ENCODE measurements at regions not wholly inside any gene's neighbourhood (a gene's known extent, or its start where the extent isn't known, plus 50 kb on each side); places are given as distances from the start of the nearest gene placed in this dataset.

DNA sequence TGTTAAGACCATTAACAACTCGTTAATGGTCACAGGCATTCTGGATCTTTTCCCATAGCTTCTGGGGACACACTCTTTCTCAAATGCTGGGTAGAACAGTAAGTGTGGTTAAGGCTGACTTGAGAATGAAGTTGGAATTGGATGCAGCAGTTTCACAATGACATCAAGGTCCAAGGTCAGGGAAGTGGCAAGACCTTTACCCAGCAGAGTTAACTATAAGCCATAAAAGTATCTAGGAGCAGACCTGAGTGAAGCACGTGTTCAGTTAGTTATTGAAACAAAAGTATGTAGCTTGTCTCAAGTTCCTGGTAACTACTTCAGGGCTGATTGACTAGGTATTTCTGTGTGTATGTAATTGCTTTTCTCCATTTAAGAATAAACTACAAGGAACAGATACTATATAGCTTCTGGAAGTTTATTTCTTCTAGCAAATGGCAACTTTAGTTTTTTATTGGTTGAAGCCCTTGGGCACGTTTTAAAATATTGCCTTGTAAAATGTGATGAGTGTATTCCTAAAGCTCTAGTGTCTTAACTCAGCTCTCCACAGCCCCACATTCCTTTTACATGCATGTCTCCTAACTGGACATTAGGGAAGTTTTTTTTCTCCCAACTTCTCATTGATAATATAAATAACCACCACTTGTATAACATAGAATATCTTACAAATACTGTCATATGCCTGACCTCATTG, 479.0 kb upstream of the CITED2 start:
- Histone ChIP-seq H3K36me3 (ENCODE audit: insufficient read depth, low read length) (no peaks in the 10 kb centered on the region), H3K9me3 (replicated peaks; ENCODE audit: low read length) (no peaks in the 10 kb centered on the region), H3K4me1 (ENCODE audit: control insufficient read depth, insufficient read depth, low read length) (peaks cover 32% of the 10 kb centered on the region), H3K27me3 (ENCODE audit: control insufficient read depth, insufficient read depth, low read length) (no peaks in the 10 kb centered on the region), H3K4me3 (ENCODE audit: low read length) (no peak overlapping the region), H3K4me2 (ENCODE audit: low read length) (no peak overlapping the region), H3K9ac (ENCODE audit: low read depth, low read length) (peak overlapping the region; percentile 20)

DNA sequence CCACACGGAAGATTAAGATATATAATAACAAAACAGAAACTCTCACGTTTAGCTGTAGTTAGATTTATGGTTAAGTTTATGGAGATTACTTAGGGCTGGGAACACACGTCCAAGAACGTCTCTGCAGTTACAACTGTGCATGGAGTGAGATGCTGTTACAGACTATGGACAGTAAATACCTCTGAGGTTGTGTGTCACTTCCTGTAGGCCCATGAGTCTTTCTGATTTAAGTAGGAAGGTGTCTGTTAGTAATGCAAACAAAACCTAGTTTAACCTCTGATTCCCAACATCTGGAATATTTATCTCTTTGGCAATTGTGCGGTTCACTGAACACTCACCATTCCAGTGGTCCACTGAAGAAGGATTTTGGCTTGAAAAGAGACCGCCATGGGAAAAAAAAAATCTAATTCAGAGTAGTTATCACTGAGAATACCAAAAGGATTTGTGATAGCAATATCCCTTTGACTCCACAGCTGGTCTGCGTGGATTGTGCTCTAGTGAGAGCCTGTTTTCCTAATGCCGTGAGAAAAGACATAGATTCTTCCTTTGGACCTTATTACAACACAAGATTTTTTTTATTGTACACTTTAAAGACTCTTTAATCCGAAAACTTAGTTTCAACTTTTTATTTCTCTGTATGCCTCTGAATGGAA, 478.2 kb upstream of the CITED2 start:
- peak overlapping the region; percentile 38 for H3K9ac ChIP-seq (ENCODE audit: low read depth, low read length)
- H3K9me3 ChIP-seq (replicated peaks; ENCODE audit: low read length) = no peaks in the 10 kb centered on the region
- H3K36me3 ChIP-seq (ENCODE audit: insufficient read depth, low read length) = no peaks in the 10 kb centered on the region
- peaks cover 32% of the 10 kb centered on the region for H3K4me1 ChIP-seq (ENCODE audit: control insufficient read depth, insufficient read depth, low read length)
- peak overlapping the region; percentile 22 for H3K4me2 ChIP-seq (ENCODE audit: low read length)
- no peak overlapping the region for H3K4me3 ChIP-seq (ENCODE audit: low read length)
- no peaks in the 10 kb centered on the region for H3K27me3 ChIP-seq (ENCODE audit: control insufficient read depth, insufficient read depth, low read length)

- peak overlapping the region; percentile 22 for H3K4me2 ChIP-seq (ENCODE audit: low read length)
- H3K4me3 ChIP-seq (ENCODE audit: low read length) = no peak overlapping the region
- H3K9me3 ChIP-seq (replicated peaks; ENCODE audit: low read length) = no peaks in the 10 kb centered on the region
- peaks cover 32% of the 10 kb centered on the region for H3K4me1 ChIP-seq (ENCODE audit: control insufficient read depth, insufficient read depth, low read length)
- H3K27me3 ChIP-seq (ENCODE audit: control insufficient read depth, insufficient read depth, low read length) = no peaks in the 10 kb centered on the region
- no peaks in the 10 kb centered on the region for H3K36me3 ChIP-seq (ENCODE audit: insufficient read depth, low read length)
- H3K9ac ChIP-seq (ENCODE audit: low read depth, low read length) = peak overlapping the region; percentile 38
These were observed 477.6 kb upstream of the CITED2 start for GRCh38 chr6:139852067-139852466.

DNA sequence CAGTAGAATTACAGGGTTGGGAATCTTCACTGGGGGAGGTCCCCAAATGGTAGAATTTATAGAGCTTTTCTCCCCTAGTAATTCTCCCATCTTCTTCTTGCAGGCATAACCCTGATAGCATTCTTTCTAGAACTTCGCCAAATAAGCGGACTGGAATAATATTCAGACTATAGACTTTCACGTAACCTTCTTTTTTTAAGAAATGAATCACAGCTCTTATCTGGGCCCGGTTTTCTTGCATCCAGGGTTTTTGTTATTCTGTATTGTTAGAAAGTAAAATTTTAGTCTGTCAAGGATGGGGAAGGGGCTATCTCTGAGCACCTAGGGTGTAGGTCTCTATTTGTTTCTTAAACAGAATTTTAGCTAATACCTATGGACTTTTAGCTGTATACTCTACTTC, 476.8 kb upstream of the CITED2 start:
- no peaks in the 10 kb centered on the region for H3K9me3 ChIP-seq (replicated peaks; ENCODE audit: low read length)
- peaks cover 30% of the 10 kb centered on the region for H3K4me1 ChIP-seq (ENCODE audit: control insufficient read depth, insufficient read depth, low read length)
- H3K36me3 ChIP-seq (ENCODE audit: insufficient read depth, low read length) = no peaks in the 10 kb centered on the region
- H3K4me3 ChIP-seq (ENCODE audit: low read length) = no peak overlapping the region
- no peak overlapping the region for H3K9ac ChIP-seq (ENCODE audit: low read depth, low read length)
- no peak overlapping the region for H3K4me2 ChIP-seq (ENCODE audit: low read length)
- no peaks in the 10 kb centered on the region for H3K27me3 ChIP-seq (ENCODE audit: control insufficient read depth, insufficient read depth, low read length)

DNA sequence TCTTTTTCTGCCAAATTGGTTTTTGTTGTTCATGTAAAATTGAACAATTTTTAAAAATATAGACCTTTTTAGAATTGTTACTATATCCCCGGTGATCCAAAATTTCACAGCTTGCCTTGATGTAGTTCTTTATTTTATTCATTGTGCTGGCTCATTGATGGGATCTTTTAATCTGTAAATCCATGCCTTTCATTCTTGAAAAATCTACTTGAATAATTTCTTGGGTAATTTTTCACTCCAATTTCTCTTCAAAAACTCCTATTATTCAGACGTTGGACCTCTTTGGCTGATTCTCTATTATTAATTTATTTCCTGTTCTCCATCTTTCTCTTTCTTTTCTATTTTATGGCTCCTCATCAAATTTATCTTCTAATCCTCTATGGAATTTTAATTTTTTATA, 476.1 kb upstream of the CITED2 start:
- no peak overlapping the region for H3K9ac ChIP-seq (ENCODE audit: low read depth, low read length)
- no peak overlapping the region for H3K4me2 ChIP-seq (ENCODE audit: low read length)
- no peak overlapping the region for H3K4me3 ChIP-seq (ENCODE audit: low read length)
- no peaks in the 10 kb centered on the region for H3K9me3 ChIP-seq (replicated peaks; ENCODE audit: low read length)
- H3K27me3 ChIP-seq (ENCODE audit: control insufficient read depth, insufficient read depth, low read length) = no peaks in the 10 kb centered on the region
- H3K36me3 ChIP-seq (ENCODE audit: insufficient read depth, low read length) = no peaks in the 10 kb centered on the region
- H3K4me1 ChIP-seq (ENCODE audit: control insufficient read depth, insufficient read depth, low read length) = peaks cover 23% of the 10 kb centered on the region

- Histone ChIP-seq H3K27me3 (ENCODE audit: control insufficient read depth, insufficient read depth, low read length) (no peaks in the 10 kb centered on the region), H3K4me3 (ENCODE audit: low read length) (no peak overlapping the region), H3K9ac (ENCODE audit: low read depth, low read length) (no peak overlapping the region), H3K36me3 (ENCODE audit: insufficient read depth, low read length) (no peaks in the 10 kb centered on the region), H3K4me2 (ENCODE audit: low read length) (no peak overlapping the region), H3K9me3 (replicated peaks; ENCODE audit: low read length) (no peaks in the 10 kb centered on the region), H3K4me1 (ENCODE audit: control insufficient read depth, insufficient read depth, low read length) (peaks cover 6% of the 10 kb centered on the region)
These were observed 473.0 kb upstream of the CITED2 start for GRCh38 chr6:139847457-139847813.

- no peaks in the 10 kb centered on the region for H3K36me3 ChIP-seq (ENCODE audit: insufficient read depth, low read length)
- no peaks in the 10 kb centered on the region for H3K27me3 ChIP-seq (ENCODE audit: control insufficient read depth, insufficient read depth, low read length)
- no peaks in the 10 kb centered on the region for H3K9me3 ChIP-seq (replicated peaks; ENCODE audit: low read length)
- H3K4me2 ChIP-seq (ENCODE audit: low read length) = no peak overlapping the region
- no peak overlapping the region for H3K9ac ChIP-seq (ENCODE audit: low read depth, low read length)
- H3K4me1 ChIP-seq (ENCODE audit: control insufficient read depth, insufficient read depth, low read length) = no peaks in the 10 kb centered on the region
- no peak overlapping the region for H3K4me3 ChIP-seq (ENCODE audit: low read length)
These were observed 472.3 kb upstream of the CITED2 start for GRCh38 chr6:139846538-139847456.

DNA sequence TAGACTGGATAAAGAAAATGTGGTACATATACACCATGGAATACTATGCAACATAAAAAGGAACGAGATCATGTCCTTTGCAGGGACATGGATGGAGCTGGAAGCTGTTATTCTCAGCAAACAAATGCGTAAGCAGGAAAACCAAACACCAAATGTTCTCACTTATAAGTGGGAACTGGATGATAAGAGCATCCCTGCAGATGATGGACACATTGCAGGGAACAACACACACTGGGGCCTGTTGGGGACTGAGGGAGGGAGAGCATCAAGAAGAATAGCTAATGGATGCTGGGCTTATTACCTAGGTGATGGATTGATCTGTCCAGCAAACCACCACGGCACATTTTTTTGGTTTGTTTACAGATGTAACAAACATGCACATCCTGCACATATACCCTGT, 470.5 kb upstream of the CITED2 start:
- Histone ChIP-seq H3K36me3 (ENCODE audit: insufficient read depth, low read length) (no peaks in the 10 kb centered on the region), H3K27me3 (ENCODE audit: control insufficient read depth, insufficient read depth, low read length) (no peaks in the 10 kb centered on the region), H3K9me3 (replicated peaks; ENCODE audit: low read length) (no peaks in the 10 kb centered on the region), H3K4me2 (ENCODE audit: low read length) (no peak overlapping the region), H3K9ac (ENCODE audit: low read depth, low read length) (no peak overlapping the region), H3K4me3 (ENCODE audit: low read length) (no peak overlapping the region), H3K4me1 (ENCODE audit: control insufficient read depth, insufficient read depth, low read length) (no peaks in the 10 kb centered on the region)

- H3K4me1 ChIP-seq (ENCODE audit: control insufficient read depth, insufficient read depth, low read length) = no peaks in the 10 kb centered on the region
- H3K36me3 ChIP-seq (ENCODE audit: insufficient read depth, low read length) = no peaks in the 10 kb centered on the region
- no peak overlapping the region for H3K4me2 ChIP-seq (ENCODE audit: low read length)
- no peaks in the 10 kb centered on the region for H3K27me3 ChIP-seq (ENCODE audit: control insufficient read depth, insufficient read depth, low read length)
- H3K4me3 ChIP-seq (ENCODE audit: low read length) = no peak overlapping the region
- no peaks in the 10 kb centered on the region for H3K9me3 ChIP-seq (replicated peaks; ENCODE audit: low read length)
- no peak overlapping the region for H3K9ac ChIP-seq (ENCODE audit: low read depth, low read length)
These were observed 467.4 kb upstream of the CITED2 start for GRCh38 chr6:139841794-139842215.

DNA sequence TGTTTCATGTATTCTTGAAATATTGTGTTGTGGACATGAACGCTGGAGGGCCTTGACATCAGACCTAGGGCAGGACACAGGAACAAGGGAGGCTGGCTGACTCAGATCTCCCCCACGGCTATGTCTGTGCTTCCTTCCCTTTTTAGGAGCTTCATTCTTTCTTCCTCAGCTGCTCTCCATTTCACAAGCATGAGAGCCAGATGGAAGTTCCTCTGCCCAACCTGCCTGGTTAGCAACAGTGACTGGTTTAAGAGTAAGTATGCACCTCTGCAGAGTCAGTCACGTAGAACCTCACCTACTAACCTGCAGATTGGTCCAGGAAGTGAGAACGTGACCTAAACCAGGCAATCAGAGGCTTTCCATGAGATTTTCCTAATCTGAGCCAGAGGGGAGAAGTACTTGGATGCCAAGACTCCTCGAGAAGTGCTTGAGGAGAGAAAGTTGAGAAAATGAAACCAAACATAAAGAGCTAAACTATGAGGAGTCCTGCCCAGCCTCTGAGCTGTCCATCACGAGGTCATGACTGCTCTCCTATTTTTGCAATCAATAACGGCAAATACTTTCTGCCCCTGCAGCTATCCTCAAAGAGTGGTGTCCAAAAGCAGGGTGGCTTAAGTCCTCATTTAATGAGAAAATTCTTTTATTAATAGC, 465.2 kb upstream of the CITED2 start:
- Histone ChIP-seq H3K4me2 (ENCODE audit: low read length) (no peak overlapping the region), H3K9me3 (replicated peaks; ENCODE audit: low read length) (no peaks in the 10 kb centered on the region), H3K36me3 (ENCODE audit: insufficient read depth, low read length) (no peaks in the 10 kb centered on the region), H3K4me1 (ENCODE audit: control insufficient read depth, insufficient read depth, low read length) (no peaks in the 10 kb centered on the region), H3K4me3 (ENCODE audit: low read length) (no peak overlapping the region), H3K27me3 (ENCODE audit: control insufficient read depth, insufficient read depth, low read length) (no peaks in the 10 kb centered on the region), H3K9ac (ENCODE audit: low read depth, low read length) (no peak overlapping the region)

GRCh38 chr6:139834232-139834631, 459.8 kb upstream of the CITED2 start:
- Histone ChIP-seq H3K27me3 (ENCODE audit: control insufficient read depth, insufficient read depth, low read length) (no peaks in the 10 kb centered on the region), H3K4me1 (ENCODE audit: control insufficient read depth, insufficient read depth, low read length) (no peaks in the 10 kb centered on the region), H3K4me3 (ENCODE audit: low read length) (no peak overlapping the region), H3K9ac (ENCODE audit: low read depth, low read length) (no peak overlapping the region), H3K9me3 (replicated peaks; ENCODE audit: low read length) (no peaks in the 10 kb centered on the region), H3K36me3 (ENCODE audit: insufficient read depth, low read length) (no peaks in the 10 kb centered on the region), H3K4me2 (ENCODE audit: low read length) (no peak overlapping the region)

All from skeletal muscle satellite cell (primary cell).